DND-41 (cell line): ENCODE measurements at regions not wholly inside any gene's neighbourhood (a gene's known extent, or its start where the extent isn't known, plus 50 kb on each side); places are given as distances from the start of the nearest gene placed in this dataset.

Experiments used
- ATAC-seq: fragments of 200-7000 bp; cut with Tn5 transposase; 3 replicates; pipeline ENCODE4 v1.9.1; 2021; ENCODE audit warnings: low read depth; ENCODE audit not compliant: insufficient read depth
- DNase-seq: peaks from one replicate; pipeline ENCODE4 v3.0.0-alpha.2; 2020
- H2AFZ ChIP-seq: 2 replicates; pipeline ENCODE4 v1.6.0; 2012; ENCODE audit warnings: low read depth, low read length
- H3K27ac ChIP-seq: 2 replicates; pipeline ENCODE4 v1.5.1; 2012; ENCODE audit warnings: low read length, inconsistent platforms
- H3K27me3 ChIP-seq: fragments of 200-600 bp; sonication (generic); 2 replicates; pipeline ENCODE4 v1.6.0; 2012; ENCODE audit warnings: low read length, mild to moderate bottlenecking, inconsistent platforms; ENCODE audit not compliant: insufficient read depth, poor library complexity
- H3K36me3 ChIP-seq: 2 replicates; pipeline ENCODE4 v1.5.1; 2012; ENCODE audit warnings: low read length, inconsistent platforms; ENCODE audit not compliant: insufficient read depth
- H3K4me1 ChIP-seq: 2 replicates; pipeline ENCODE4 v1.5.1; 2012; ENCODE audit warnings: mild to moderate bottlenecking, low read length; ENCODE audit not compliant: insufficient read depth
- H3K4me2 ChIP-seq: 2 replicates; pipeline ENCODE4 v1.6.0; 2012; ENCODE audit warnings: mild to moderate bottlenecking, moderate library complexity, low read length, inconsistent platforms; ENCODE audit not compliant: insufficient read depth
- H3K4me3 ChIP-seq, 2 experiments: fragments of 200-600 bp in 1 of 2; shearing (Covaris generic) in 1 of 2; 2 replicates each; pipeline ENCODE4 v1.5.1; 2012 to 2016; ENCODE audit warnings: inconsistent platforms in 2 of 2, low read length in 2 of 2, mild to moderate bottlenecking in 2 of 2, low read depth in 1 of 2, moderate library complexity in 1 of 2
- H3K79me2 ChIP-seq: 2 replicates; pipeline ENCODE4 v1.6.0; 2012; ENCODE audit warnings: low read length, inconsistent platforms; ENCODE audit not compliant: insufficient read depth
- H3K9ac ChIP-seq: 2 replicates; pipeline ENCODE4 v1.6.0; 2012; ENCODE audit warnings: low read depth, mild to moderate bottlenecking, inconsistent platforms, low read length, moderate library complexity
- H3K9me3 ChIP-seq: 2 replicates; pipeline ENCODE4 v1.5.1; 2012; ENCODE audit warnings: low read length, moderate library complexity, mild to moderate bottlenecking, inconsistent platforms; ENCODE audit not compliant: insufficient read depth, severe bottlenecking
- H4K20me1 ChIP-seq: 2 replicates; pipeline ENCODE4 v1.6.0; 2012; ENCODE audit warnings: low read length; ENCODE audit not compliant: insufficient read depth
- EZH2 ChIP-seq: IDR thresholded peaks from 3 replicates; pipeline ENCODE4 v1.6.1; 2012; ENCODE audit warnings: borderline replicate concordance, low read depth, mild to moderate bottlenecking, moderate library complexity, low read length, inconsistent platforms; ENCODE audit not compliant: severe bottlenecking
- TF ChIP-seq, protein P1 (sequence below): IDR thresholded peaks from 2 replicates; pipeline ENCODE4 v1.5.1; 2012; ENCODE audit warnings: borderline replicate concordance, low read length, moderate library complexity, mild to moderate bottlenecking; ENCODE audit not compliant: poor library complexity, severe bottlenecking; ENCODE audit errors: extremely low read depth

DNA sequence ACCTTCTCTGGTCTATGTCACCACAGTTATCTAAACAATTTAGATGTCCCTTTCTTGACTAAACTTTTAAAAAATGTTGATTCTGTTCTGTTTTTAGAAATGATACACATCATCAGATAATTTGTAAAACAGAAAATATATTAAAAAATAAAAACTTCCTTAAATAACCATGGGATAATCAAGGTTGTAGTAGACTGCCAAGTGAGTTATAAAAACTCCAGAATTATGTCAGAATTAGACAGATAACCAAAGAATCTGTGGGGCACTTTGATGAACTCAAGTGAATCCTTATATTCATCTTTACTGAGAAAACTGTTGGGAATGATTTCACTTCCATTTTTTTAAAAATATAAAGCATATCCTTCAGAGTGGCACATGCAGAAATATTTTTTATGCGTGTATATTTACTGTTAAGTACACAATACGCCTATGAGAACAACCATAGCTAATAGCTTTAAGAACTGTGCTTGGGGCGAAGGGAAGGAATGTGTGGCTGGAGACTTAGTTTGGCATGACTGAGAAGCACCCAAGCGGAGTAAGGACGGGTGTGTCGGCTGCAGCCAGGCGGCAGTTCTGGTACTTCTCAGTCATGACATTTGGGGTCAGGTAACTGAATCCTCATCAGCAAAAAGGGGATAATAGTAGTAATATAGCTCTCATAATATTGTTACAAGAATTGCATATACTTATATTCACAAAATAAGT is 604.7 kb upstream of the CITED2 start:
- H3K4me1 ChIP-seq: no peaks in the 10 kb centered on the region
- no peak for ATAC-seq
- TF ChIP-seq, protein P1, sequence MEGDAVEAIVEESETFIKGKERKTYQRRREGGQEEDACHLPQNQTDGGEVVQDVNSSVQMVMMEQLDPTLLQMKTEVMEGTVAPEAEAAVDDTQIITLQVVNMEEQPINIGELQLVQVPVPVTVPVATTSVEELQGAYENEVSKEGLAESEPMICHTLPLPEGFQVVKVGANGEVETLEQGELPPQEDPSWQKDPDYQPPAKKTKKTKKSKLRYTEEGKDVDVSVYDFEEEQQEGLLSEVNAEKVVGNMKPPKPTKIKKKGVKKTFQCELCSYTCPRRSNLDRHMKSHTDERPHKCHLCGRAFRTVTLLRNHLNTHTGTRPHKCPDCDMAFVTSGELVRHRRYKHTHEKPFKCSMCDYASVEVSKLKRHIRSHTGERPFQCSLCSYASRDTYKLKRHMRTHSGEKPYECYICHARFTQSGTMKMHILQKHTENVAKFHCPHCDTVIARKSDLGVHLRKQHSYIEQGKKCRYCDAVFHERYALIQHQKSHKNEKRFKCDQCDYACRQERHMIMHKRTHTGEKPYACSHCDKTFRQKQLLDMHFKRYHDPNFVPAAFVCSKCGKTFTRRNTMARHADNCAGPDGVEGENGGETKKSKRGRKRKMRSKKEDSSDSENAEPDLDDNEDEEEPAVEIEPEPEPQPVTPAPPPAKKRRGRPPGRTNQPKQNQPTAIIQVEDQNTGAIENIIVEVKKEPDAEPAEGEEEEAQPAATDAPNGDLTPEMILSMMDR: no peak
- no peak for TF ChIP-seq EZH2
- H3K4me3 ChIP-seq: no peak overlapping the region
- H2AFZ ChIP-seq: no peak overlapping the region
- no peak overlapping the region for H3K4me2 ChIP-seq
- no peak overlapping the region for H3K27ac ChIP-seq
- no peak overlapping the region for H3K9ac ChIP-seq
- H3K27me3 ChIP-seq: no peaks in the 10 kb centered on the region
- H3K79me2 ChIP-seq: no peaks in the 10 kb centered on the region
- no peaks in the 10 kb centered on the region for H3K9me3 ChIP-seq
- no peaks in the 10 kb centered on the region for H4K20me1 ChIP-seq
- DNase-seq: no peak
- no peaks in the 10 kb centered on the region for H3K36me3 ChIP-seq

DNA sequence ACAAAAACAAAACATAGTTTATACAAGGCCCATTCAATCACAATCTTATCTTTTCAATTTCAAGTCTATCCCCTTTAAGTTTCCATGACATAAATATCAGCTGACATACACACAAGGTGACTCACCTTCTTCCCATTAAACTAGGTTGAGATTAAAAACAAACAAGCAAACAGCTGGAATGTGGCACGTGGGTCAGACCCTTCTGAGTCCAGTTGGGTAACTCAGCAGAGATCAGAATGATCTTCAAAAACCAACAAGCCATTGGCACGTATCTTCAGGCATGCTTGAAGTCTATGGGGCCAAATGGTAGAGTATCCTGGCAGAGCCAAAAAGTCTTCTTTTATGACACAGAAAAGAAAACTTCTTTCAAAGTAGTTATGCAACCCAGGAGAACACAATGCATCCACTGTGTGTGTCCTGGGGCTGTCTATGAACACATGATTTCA is 603.5 kb upstream of the CITED2 start:
- H3K4me2 ChIP-seq: no peak overlapping the region
- H3K79me2 ChIP-seq: no peaks in the 10 kb centered on the region
- H2AFZ ChIP-seq: no peak overlapping the region
- DNase-seq (no peak), ATAC-seq (no peak)
- no peak overlapping the region for H3K4me3 ChIP-seq
- no peaks in the 10 kb centered on the region for H4K20me1 ChIP-seq
- no peak overlapping the region for H3K27ac ChIP-seq
- TF ChIP-seq, protein P1: no peak
- no peak for TF ChIP-seq EZH2
- H3K9ac ChIP-seq: no peak overlapping the region
- no peaks in the 10 kb centered on the region for H3K36me3 ChIP-seq
- H3K9me3 ChIP-seq: no peaks in the 10 kb centered on the region
- no peaks in the 10 kb centered on the region for H3K27me3 ChIP-seq
- H3K4me1 ChIP-seq: no peaks in the 10 kb centered on the region

DNA sequence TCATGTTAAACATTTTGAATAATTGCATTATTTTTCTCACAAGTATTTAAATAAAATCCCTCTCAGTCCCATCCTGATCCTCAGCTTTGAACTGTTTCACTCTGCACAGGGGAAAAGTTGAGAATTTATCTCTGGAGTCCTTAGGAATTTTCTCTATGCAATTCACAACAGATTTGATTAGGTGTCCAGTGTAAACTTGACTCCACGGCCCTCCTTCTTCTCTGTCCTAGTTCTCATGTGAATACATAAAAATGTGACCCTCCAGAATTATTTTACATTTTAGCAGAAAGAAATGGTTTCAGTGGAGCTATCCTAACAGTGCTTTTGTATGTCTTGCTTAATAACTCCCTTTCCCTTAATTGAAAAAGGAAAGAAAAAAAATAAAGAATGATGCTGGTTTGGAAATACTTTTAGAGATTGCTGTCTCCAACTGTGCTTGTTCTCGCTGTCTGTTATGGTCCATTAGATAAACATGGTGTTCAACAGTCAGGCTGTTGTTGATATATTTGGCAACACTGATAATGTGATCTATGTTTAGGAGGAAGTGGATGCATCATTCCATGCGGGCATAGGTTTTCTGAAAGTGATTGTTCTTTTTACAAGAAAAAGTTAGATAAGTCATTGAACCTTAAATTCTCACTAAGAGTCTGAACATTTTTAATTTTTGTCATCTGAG is 599.4 kb upstream of the CITED2 start:
- Histone ChIP-seq H2AFZ (no peak overlapping the region), H3K4me3 (no peak overlapping the region), H4K20me1 (no peaks in the 10 kb centered on the region), H3K27me3 (no peaks in the 10 kb centered on the region), H3K36me3 (no peaks in the 10 kb centered on the region), H3K4me1 (no peaks in the 10 kb centered on the region), H3K9me3 (no peaks in the 10 kb centered on the region), H3K79me2 (no peaks in the 10 kb centered on the region), H3K27ac (no peak overlapping the region), H3K9ac (no peak overlapping the region), H3K4me2 (no peak overlapping the region)
- ATAC-seq: no peak
- TF ChIP-seq, protein P1: no peak
- TF ChIP-seq EZH2: no peak
- DNase-seq: no peak
